LNCaP clone FGC (cell line): ENCODE measurements at regions not wholly inside any gene's neighbourhood (a gene's known extent, or its start where the extent isn't known, plus 50 kb on each side); places are given as distances from the start of the nearest gene placed in this dataset.
A peak's percentile ranks its signal among the peaks of the same experiment; 100 is the strongest.
"Not testable (repeated sequence)": the region's sequence is repeated elsewhere in the genome, so short reads cannot be mapped to it uniquely, and the experiment has no call there.

Source experiments
- DNase-seq: peaks from one replicate; pipeline ENCODE4 v3.0.0-alpha.2; 2011; ENCODE audit warnings: low read depth
- H3K4me3 ChIP-seq: 2 replicates; pipeline ENCODE4 v1.5.1; 2011; ENCODE audit warnings: mild to moderate bottlenecking, low read depth, low read length, control low read depth
- CTCF ChIP-seq: IDR thresholded peaks from 2 replicates; pipeline ENCODE4 v1.5.1; 2012; ENCODE audit warnings: mild to moderate bottlenecking; ENCODE audit not compliant: control insufficient read depth, insufficient read depth; ENCODE audit errors: extremely low read depth

- no peak for DNase-seq
- no peak overlapping the region for H3K4me3 ChIP-seq
- no peak for TF ChIP-seq CTCF
These were observed 278.3 kb upstream of the NR2F2 start for GRCh38 chr15:96052154-96052553.

GRCh38 chr15:96052572-96053030 is 277.9 kb upstream of the NR2F2 start:
- peak overlapping the region; percentile 27 for H3K4me3 ChIP-seq
- DNase-seq: no peak
- no peak for TF ChIP-seq CTCF

- no peak for TF ChIP-seq CTCF
- peak overlapping the region; percentile 27 for H3K4me3 ChIP-seq
- DNase-seq: peak; percentile 64
These were observed 277.3 kb upstream of the NR2F2 start for GRCh38 chr15:96053031-96053780.

GRCh38 chr15:96053781-96054428 is 276.6 kb upstream of the NR2F2 start:
- H3K4me3 ChIP-seq: no peak overlapping the region
- no peak for TF ChIP-seq CTCF
- no peak for DNase-seq

GRCh38 chr15:96054621-96055020 is 275.9 kb upstream of the NR2F2 start:
- no peak for TF ChIP-seq CTCF
- H3K4me3 ChIP-seq: no peak overlapping the region
- DNase-seq: no peak

GRCh38 chr15:96058103-96058851 is 272.2 kb upstream of the NR2F2 start:
- H3K4me3 ChIP-seq: no peak overlapping the region
- DNase-seq: no peak
- no peak for TF ChIP-seq CTCF

GRCh38 chr15:96058852-96059103 is 271.7 kb upstream of the NR2F2 start:
- DNase-seq, H3K4me3 ChIP-seq: not testable (repeated sequence)

GRCh38 chr15:96060591-96060990 is 269.9 kb upstream of the NR2F2 start:
- not testable (repeated sequence) for H3K4me3 ChIP-seq, DNase-seq
